NB4 (cell line): ENCODE measurements at regions not wholly inside any gene's neighbourhood (a gene's known extent, or its start where the extent isn't known, plus 50 kb on each side); places are given as distances from the start of the nearest gene placed in this dataset.
A peak's percentile ranks its signal among the peaks of the same experiment; 100 is the strongest.

Experiments
- POLR2A ChIP-seq: IDR thresholded peaks from 2 replicates; pipeline ENCODE4 v1.6.1; 2011; ENCODE audit warnings: mild to moderate bottlenecking; ENCODE audit not compliant: insufficient read length; ENCODE audit errors: extremely low read depth
- TF ChIP-seq, protein P1 (sequence below): IDR thresholded peaks from one replicate; pipeline ENCODE4 v1.5.1; 2012; ENCODE audit warnings: low read depth, low read length
- TF ChIP-seq, protein P2 (sequence below): IDR thresholded peaks from 2 replicates; pipeline ENCODE4 v1.6.1; 2011; ENCODE audit warnings: low read depth, low read length

DNA sequence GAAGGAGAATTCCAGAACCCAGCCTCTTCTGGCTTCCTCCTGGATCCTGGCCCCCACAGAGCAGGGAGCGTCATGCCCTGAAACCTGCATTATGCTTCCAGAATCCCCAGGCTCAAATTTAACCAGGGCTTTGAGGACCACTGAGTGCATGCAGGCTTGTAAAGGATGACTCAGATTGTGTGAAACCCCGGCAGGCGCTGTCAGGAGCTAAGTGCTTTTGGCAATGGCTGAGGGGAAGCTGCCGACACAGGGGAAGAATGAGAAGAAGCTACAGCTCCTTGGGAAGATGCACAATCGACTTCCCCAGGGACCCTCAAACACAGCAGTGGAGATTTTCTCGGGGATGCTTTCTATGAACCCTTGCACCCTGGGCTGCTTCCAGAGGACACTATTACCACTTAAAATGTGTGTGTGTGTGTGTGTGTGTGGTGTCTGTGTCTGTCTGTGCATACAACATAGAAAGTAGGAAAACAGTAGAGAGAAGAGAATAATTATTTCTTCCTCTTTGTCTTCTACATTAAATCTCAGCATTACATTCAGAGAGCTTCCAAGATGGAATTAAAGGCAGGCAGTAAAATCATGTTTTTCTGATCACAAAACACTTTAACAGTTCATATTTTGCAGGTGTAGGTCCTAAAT, 183.5 kb upstream of the INHBA start:
- no peak for TF ChIP-seq POLR2A
- TF ChIP-seq, protein P1, sequence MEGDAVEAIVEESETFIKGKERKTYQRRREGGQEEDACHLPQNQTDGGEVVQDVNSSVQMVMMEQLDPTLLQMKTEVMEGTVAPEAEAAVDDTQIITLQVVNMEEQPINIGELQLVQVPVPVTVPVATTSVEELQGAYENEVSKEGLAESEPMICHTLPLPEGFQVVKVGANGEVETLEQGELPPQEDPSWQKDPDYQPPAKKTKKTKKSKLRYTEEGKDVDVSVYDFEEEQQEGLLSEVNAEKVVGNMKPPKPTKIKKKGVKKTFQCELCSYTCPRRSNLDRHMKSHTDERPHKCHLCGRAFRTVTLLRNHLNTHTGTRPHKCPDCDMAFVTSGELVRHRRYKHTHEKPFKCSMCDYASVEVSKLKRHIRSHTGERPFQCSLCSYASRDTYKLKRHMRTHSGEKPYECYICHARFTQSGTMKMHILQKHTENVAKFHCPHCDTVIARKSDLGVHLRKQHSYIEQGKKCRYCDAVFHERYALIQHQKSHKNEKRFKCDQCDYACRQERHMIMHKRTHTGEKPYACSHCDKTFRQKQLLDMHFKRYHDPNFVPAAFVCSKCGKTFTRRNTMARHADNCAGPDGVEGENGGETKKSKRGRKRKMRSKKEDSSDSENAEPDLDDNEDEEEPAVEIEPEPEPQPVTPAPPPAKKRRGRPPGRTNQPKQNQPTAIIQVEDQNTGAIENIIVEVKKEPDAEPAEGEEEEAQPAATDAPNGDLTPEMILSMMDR = no peak
- TF ChIP-seq, protein P2, sequence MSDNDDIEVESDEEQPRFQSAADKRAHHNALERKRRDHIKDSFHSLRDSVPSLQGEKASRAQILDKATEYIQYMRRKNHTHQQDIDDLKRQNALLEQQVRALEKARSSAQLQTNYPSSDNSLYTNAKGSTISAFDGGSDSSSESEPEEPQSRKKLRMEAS = peak; percentile 44; the same call in 1 of the 2 replicates
